Spleen (tissue), 7 donors: ENCODE measurements at regions not wholly inside any gene's neighbourhood (a gene's known extent, or its start where the extent isn't known, plus 50 kb on each side); places are given as distances from the start of the nearest gene placed in this dataset.

Experiments
- POLR2A ChIP-seq, 3 donors: fragments of 450-650 bp; IDR thresholded peaks; one replicate each; pipeline ENCODE4 v1.5.1; 2017; ENCODE audit warnings: antibody characterized with exemption in 3 of 3, mild to moderate bottlenecking in 1 of 3
- POLR2AphosphoS5 ChIP-seq, 3 donors: sonication (generic); formaldehyde crosslinking; IDR thresholded peaks; one replicate each; pipeline ENCODE4 v1.5.1; 2017; ENCODE audit warnings: antibody characterized with exemption in 3 of 3
- TF ChIP-seq, protein P1 (sequence below), 11 experiments: fragments of 200-600 bp in 7 of 11; fragments of 450-650 bp in 4 of 11; sonication (generic) in 4 of 11; IDR thresholded peaks in 8 of 11; conservative IDR thresholded peaks in 3 of 11; 1 replicate in 7 of 11; 2 replicates in 4 of 11; pipeline versions ENCODE4 v1.4.0 to v1.8.0; 2016 to 2021; ENCODE audit warnings: antibody characterized with exemption in 11 of 11, inconsistent platforms in 4 of 11, mild to moderate bottlenecking in 1 of 11
- donor health status: DM: no; HTN: no; CAD: no; lungs with moderate emphysema.
- donor health status: DM: no; HTN: no; CAD: no.
- donor health status: DM: no; HTN: no; CAD: no.

DNA sequence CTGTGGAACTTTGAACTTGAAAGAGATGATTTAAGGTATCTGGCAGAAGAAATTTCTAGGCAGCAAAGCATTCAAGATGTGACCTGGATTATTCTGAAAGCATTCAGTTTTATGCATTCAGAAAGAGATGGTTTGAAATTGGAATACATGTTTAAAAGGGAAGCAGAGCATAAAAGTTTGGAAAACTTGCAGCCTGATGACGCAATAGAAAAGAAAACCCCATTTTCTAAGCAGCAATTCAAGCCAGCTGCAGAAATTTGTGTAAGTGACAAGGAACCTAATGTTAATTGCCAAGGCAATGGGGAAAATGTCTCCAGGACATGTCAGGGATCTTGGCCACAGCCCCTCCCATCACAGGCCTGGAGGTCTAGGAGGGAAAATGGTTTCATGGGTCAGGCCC is 354.0 kb downstream of the ZNF326 start:
- TF ChIP-seq, protein P1, sequence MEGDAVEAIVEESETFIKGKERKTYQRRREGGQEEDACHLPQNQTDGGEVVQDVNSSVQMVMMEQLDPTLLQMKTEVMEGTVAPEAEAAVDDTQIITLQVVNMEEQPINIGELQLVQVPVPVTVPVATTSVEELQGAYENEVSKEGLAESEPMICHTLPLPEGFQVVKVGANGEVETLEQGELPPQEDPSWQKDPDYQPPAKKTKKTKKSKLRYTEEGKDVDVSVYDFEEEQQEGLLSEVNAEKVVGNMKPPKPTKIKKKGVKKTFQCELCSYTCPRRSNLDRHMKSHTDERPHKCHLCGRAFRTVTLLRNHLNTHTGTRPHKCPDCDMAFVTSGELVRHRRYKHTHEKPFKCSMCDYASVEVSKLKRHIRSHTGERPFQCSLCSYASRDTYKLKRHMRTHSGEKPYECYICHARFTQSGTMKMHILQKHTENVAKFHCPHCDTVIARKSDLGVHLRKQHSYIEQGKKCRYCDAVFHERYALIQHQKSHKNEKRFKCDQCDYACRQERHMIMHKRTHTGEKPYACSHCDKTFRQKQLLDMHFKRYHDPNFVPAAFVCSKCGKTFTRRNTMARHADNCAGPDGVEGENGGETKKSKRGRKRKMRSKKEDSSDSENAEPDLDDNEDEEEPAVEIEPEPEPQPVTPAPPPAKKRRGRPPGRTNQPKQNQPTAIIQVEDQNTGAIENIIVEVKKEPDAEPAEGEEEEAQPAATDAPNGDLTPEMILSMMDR (IDR thresholded peaks at IDR 0.05 in 8 of 11, conservative IDR thresholded peaks at IDR 0.05 in 3 of 11) = no peak
- TF ChIP-seq POLR2A (IDR thresholded peaks at IDR 0.05) = no peak
- no peak for TF ChIP-seq POLR2AphosphoS5 (IDR thresholded peaks at IDR 0.05)
